Stimulated activated CD8-positive, alpha-beta memory T cell treated with anti-CD3 and anti-CD28 coated beads, Interleukin-7, amount 100 ng/mL, for 48 hours (primary cell): ENCODE measurements at regions not wholly inside any gene's neighbourhood (a gene's known extent, or its start where the extent isn't known, plus 50 kb on each side); places are given as distances from the start of the nearest gene placed in this dataset.
"Not testable (repeated sequence)": the region's sequence is repeated elsewhere in the genome, so short reads cannot be mapped to it uniquely, and the experiment has no call there.

ENCODE experiments used
- DNase-seq, 2 donors: peaks; one replicate each; pipeline ENCODE4 v3.0.0-alpha.2; 2020; ENCODE audit warnings: low read depth in 1 of 2; ENCODE audit errors: extremely low read depth in 1 of 2

DNA sequence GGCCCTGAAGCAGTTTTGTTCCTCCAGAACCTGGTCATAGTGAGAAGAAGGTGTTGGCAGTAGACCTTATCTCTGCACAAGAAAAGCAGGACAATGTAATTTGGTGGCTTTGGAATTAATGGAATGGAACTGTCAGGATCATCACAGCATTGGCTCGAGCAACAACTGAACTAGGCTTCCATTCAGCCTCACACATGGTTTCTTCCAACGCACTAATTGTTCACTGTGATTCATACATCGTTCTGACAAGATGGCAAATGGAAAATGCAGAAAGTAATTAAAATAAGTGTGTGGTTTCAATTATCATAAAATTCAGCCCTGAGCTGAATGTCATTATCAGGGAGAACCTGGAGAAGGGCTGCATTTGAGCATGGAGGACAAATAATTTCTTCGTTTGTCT is 80.6 kb downstream of the MFSD1 start:
- DNase-seq = no peak

- DNase-seq = no peak
Measured at GRCh38 chr3:158896729-158897128, 94.9 kb downstream of the MFSD1 start.

DNA sequence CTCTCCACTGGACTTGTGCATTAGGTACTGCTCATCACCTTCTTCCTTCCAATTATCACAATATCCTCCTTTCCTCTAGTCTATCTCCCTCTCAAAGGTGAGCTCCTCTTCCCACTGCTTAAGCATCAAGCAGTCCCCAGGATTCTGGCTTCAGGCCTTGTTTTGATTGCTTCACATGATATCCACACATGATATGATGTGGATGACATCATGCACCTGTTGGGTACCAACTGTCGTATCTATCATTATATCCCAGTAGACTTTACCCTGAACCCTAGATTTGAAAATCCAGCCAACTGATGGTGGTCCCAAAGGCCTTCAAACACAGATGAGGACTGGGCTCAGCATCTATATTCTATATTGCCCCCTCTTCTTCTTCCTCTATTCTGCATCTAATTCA is 104.9 kb downstream of the MFSD1 start:
- DNase-seq = no peak

- no peak for DNase-seq
Measured at GRCh38 chr3:158908187-158908734, 106.4 kb downstream of the MFSD1 start.

GRCh38 chr3:158909870-158910269 is 108.0 kb downstream of the MFSD1 start:
- DNase-seq = no peak

DNA sequence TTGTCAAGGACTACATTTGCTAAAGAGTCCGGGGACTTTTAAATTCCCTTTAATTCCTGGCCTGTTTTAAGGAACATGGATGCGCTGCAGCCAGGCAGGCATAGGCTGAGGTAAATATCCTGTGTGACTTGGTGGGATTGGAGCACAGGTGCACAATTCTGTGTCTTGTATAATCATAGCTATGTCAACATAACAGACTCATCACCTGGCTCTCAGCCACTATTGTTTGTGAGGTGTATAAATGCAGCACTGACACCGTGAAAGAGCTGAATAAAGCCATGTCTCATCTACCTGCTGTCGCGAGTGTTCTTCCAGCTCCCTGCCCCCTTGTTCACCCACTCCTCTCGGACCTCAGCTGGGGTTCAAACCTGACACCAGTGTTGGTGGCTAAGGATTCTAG is 109.7 kb downstream of the MFSD1 start:
- DNase-seq = no peak

- no peak for DNase-seq
Measured at GRCh38 chr3:158912188-158912587, 110.3 kb downstream of the MFSD1 start.

DNA sequence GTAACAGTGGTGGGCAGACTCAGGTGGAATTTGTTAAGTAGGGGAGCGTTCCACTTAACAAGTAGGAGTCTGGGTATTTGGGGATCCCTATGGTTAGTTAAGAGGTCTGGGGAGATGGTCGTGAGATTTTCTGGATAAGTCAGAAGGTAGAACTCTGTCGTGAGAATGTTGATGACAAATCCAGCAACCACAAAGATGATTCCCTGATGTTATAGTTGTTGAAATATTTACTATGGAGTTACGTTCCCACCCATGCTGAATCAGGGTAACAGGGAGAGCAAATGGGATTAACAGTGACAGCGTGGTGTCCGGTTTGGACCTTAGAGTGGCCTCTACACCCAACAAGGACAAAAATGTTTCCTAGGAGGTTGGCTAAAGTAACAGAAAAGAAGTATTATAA is 110.8 kb downstream of the MFSD1 start:
- no peak for DNase-seq

- no peak for DNase-seq
Measured at GRCh38 chr3:158916111-158916510, 114.3 kb downstream of the MFSD1 start.

DNA sequence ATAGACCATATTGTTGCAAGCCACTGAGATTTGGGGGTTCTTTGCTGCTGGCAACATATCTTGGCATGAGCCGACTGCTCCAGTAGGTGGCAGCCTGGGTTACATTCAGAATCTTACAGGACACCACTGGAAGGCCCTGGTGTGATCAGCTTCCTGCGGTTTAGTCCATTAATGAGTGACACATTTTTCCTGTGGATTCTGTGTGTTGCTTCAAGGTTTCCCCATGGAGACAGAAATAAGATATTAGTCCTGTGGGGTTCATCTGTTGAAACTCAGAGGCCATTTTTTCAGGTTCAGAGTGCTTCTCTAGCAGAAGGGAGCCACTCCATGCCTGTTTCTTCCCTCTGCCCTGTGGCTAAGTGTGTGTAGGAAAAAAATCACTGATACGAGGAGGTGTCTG is 116.2 kb downstream of the MFSD1 start:
- no peak for DNase-seq

DNA sequence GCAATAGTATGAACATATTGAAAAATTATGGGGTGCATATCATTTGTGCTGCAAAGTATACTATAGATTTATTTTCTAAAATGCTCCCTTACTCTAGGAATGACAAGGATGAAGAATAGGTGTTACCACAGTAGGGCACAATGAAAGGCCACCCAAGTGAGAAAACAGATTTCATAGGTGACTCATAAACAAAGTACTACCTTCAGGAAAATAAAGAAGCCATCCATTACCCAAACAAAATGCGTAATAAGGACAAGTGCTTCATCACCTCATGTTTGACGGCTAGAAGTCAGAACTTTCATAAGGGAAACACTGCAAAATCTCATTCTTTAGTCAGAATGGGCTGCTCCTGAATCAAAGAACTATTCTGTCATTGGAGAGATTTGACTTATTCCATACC is 116.6 kb downstream of the MFSD1 start:
- DNase-seq = no peak

DNA sequence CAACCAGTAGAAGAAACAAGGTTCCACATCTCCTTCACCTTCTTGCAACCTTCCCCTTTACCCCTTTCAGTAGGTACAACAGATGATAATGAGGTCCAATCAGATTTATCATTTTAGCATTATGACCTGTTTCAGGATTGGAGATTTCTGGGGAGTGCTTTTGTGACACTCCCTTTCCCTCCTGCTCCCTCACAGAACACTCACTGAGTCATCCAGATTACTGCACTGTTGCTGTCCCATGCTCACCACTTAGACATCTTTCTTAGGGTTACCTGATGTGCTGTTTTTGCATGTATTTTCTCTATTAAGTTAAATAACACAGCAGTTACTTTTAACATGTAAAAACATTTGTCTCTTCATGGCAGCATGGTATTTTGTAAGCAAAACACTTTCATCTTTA is 118.5 kb downstream of the MFSD1 start:
- DNase-seq = no peak

DNA sequence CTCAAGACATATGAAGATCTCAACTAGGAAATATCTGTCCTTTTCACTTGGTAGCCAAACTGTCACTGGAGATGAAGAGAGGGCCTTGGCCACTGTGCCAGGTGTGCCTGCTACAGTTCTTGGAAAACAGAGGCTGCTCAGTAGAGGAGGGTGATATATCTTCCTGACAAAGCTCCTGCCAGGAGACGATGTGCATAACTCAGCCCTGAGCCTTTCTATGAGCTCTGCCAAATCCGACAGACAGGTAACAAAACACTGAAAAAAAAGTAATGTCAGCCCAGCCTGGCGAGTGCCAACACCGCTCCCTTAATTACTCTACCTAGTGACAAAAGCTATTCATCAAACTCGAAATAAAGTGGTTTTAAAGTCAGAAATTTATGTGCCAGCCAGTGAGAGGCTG is 123.2 kb downstream of the MFSD1 start:
- no peak for DNase-seq

DNA sequence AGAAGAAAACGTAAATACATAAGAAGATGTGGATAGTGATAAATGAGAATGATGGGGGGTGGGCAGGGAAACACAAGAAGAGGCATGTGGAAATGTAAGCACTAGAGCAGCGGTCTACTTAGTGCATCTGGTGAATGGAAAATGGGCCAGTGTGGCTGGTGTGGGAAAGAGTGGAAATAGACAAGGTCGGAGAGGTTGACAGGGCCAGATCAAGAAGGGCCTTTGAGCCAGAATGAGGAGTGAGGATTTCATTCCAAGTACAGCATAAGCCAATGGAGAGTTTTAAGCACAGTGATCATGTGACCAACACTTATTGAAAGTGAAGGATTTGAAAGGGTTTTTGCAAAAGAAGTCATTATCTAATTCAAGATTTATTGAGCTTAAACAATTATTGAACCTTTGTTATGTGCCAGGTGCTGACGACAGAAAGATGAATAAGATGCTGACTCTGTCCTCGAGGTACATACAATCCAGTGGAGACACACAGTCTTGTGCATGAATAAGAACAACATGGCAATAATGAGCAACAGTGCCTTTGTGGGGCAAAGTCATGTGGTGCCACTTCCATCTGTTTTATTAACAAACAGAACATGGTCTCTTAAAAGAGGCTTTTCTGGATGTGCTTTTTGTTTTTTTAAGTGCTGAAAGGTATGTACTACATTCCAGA is 124.1 kb downstream of the MFSD1 start:
- DNase-seq = no peak

- no peak for DNase-seq
Measured at GRCh38 chr3:158935846-158936245, 134.0 kb downstream of the MFSD1 start.

DNA sequence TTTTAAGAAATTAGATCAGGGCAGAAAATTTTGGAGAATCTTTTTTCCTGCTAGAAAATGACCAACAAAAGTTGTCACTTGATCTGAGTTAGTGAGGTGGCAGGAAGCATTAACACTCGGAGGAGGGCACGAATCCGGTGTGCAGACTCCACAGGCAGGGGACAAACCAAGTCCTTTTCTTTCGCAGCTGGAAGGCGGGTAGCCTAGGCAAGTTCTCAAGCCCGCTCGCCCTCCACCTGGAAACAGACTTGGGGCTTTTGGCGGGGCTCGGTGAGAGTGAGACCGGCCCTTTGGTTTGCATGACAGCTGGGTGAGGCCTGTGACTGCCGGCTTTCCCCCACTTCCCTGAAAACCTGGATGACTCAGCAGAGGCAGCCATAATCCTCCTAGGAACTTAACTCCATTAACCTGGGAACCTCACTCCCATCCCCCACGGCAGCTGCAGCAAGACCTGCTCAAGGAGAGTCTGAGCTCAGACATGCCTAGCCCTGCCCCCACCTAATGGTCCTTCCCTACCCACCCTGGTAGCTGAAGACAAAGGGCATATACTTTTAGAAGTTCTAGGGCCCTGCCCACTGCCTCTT is 134.8 kb downstream of the MFSD1 start:
- no peak for DNase-seq

DNA sequence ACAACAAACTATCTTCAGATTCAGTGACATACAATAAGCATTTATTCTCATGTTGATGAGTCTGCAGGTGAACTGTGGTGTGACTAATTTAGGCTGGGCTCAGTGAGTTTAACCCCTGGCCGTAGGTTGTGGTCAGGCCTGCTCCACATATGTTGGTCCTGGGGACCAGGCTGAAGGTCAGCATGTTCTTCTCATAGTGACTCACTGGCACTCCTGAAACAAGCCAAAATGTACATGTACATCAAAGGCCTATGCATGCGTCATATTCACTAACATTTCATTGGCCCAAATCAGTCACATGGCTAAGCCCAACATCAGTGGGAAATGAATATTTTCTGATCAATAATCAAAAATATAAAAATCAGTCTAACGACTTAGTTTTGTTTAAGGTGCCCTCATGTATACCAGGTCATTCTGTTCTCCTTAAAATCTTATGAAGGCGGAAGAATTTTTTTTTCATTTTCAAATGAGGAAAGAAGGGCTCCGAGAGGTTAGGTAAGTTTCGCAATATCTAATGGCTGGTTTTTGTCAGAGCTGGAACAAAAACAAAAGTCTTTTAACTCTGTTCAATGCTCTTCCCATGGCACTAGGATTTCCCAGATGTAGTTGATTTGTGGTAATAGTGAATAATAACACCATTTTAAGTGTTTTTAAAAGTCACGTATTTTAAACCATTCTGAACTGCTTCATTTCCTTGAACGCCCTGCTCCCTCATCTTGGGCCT is 148.5 kb downstream of the MFSD1 start:
- DNase-seq = no peak

DNA sequence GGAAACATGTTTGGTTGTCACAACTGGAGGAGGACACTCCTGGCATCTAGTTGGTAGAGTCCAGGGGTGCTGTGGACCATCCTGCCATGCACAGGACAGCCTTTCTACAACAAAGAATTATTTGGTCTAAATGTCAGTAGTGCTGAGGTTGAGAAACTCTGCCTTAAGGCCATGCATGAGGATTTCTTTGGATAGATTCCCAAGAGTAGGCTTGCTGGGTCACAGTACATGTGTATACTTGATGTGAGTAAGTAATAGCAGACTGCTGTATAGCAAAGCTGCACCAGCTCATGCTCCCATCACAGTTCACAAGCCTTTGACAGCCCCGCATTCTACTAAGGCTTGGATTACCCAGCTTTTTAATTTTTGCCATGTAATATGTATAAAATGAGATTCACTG is 151.3 kb downstream of the MFSD1 start:
- DNase-seq = no peak

DNA sequence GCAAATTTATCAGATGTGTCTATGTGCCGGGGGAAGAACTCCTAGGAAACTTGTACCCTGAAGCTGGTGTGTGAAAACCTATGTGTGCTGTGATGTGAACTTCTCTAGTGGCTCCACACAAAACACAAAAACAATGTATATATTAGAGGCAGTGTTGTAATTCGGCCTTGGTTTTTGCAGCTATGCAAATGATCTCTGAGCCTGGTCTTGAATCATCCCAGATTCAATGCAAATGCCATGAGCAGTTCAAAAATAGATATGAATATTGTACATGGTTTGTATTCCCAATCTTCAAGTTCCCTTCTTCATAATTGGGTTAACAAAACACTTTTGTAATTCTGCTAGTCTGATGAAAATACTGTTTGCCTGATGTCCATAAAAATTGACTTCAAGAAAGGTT is 152.6 kb downstream of the MFSD1 start:
- no peak for DNase-seq

GRCh38 chr3:158957777-158958176 is 155.9 kb downstream of the MFSD1 start:
- DNase-seq = not testable (repeated sequence)

DNA sequence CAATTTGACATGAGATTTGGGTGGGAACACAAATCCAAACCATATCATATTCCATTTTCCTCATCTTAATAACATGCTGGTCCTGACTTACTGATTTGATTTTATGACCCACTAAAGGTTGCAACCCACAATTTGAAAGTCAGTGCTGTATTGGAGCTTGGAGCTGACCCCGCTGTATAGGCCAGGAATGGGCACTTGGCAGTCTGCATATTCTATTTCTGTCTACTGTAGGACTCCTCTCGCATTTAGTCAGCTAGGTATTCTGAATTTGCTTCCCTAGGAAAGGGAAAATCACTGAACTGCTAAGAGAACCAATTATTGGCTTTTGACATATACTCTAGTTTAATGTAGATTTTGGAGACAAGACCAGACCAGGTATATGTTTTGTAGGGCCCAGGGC is 157.0 kb downstream of the MFSD1 start:
- no peak for DNase-seq

DNA sequence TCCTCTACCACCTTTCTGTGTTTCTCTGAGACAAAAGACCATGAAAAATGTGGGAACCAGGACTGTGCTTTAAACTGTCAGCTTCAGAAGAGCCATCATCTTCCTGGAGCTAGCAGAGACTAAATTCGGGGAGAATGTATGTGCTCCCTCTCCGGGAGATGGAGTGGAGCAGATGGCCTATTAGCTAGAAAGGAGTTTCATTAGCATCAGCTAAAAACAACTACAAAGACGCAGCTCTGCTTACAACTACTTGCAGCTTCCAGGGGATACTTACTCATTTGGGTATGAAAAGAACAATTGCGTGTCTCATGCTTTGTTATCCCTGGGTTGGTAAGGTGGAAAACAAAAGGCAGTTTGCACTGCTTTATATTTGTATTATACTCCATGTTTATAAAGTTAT is 159.6 kb downstream of the MFSD1 start:
- DNase-seq = no peak
